Mesenchymal stem cell (in vitro differentiated cells and primary cell): ENCODE measurements at regions not wholly inside any gene's neighbourhood (a gene's known extent, or its start where the extent isn't known, plus 50 kb on each side); places are given as distances from the start of the nearest gene placed in this dataset.

Source experiments
- DNase-seq: peaks from one replicate; pipeline ENCODE4 v3.0.0-alpha.2; 2013
- H2AFZ ChIP-seq: one replicate; pipeline ENCODE4 v1.6.1; 2013; ENCODE audit warnings: low read depth, mild to moderate bottlenecking, control low read depth, inconsistent platforms, low read length, moderate library complexity
- H2AK5ac ChIP-seq: 2 replicates; pipeline ENCODE4 v1.6.1; 2013; ENCODE audit warnings: low read length, moderate library complexity, mild to moderate bottlenecking, inconsistent platforms; ENCODE audit not compliant: severe bottlenecking
- H2BK120ac ChIP-seq: one replicate; pipeline ENCODE4 v1.6.1; 2013; ENCODE audit warnings: low read depth, mild to moderate bottlenecking, inconsistent platforms, low read length, moderate library complexity
- H2BK12ac ChIP-seq, 2 experiments: one replicate each; pipeline ENCODE4 v1.6.1; 2013; ENCODE audit warnings: inconsistent platforms in 2 of 2, low read length in 2 of 2, mild to moderate bottlenecking in 2 of 2, moderate library complexity in 2 of 2, control low read depth in 1 of 2
- H2BK15ac ChIP-seq: one replicate; pipeline ENCODE4 v1.6.1; 2013; ENCODE audit warnings: mild to moderate bottlenecking, low read depth, inconsistent platforms; ENCODE audit not compliant: poor library complexity, severe bottlenecking
- H2BK5ac ChIP-seq: 2 replicates; pipeline ENCODE4 v1.6.1; 2013; ENCODE audit warnings: low read depth, mild to moderate bottlenecking, low read length, control low read depth, inconsistent platforms; ENCODE audit not compliant: poor library complexity, severe bottlenecking
- H3K14ac ChIP-seq, 2 experiments: one replicate each; pipeline ENCODE4 v1.6.1; 2013; ENCODE audit warnings: inconsistent platforms in 2 of 2, low read length in 2 of 2, control low read depth in 1 of 2, mild to moderate bottlenecking in 1 of 2, moderate library complexity in 1 of 2
- H3K18ac ChIP-seq, 2 experiments: one replicate each; pipeline ENCODE4 v1.6.1; 2013; ENCODE audit warnings: inconsistent platforms in 2 of 2, low read length in 2 of 2, control low read depth in 1 of 2, low read depth in 1 of 2, mild to moderate bottlenecking in 1 of 2
- H3K23ac ChIP-seq, 2 experiments: one replicate each; pipeline ENCODE4 v1.6.1; 2013; ENCODE audit warnings: inconsistent platforms in 2 of 2, low read length in 2 of 2, mild to moderate bottlenecking in 2 of 2, moderate library complexity in 2 of 2, control low read depth in 1 of 2
- H3K27ac ChIP-seq: 2 replicates; pipeline ENCODE4 v1.5.1; 2013; ENCODE audit warnings: mild to moderate bottlenecking, moderate library complexity, low read length, control low read depth, inconsistent platforms; ENCODE audit not compliant: poor library complexity, severe bottlenecking
- H3K27me3 ChIP-seq, 2 experiments: 2 replicates each; pipeline versions ENCODE4 v1.6.1 to v1.7.0; 2013; ENCODE audit warnings: low read length in 2 of 2, mild to moderate bottlenecking in 2 of 2, moderate library complexity in 2 of 2, control low read depth in 1 of 2, inconsistent platforms in 1 of 2; ENCODE audit not compliant: control insufficient read depth in 1 of 2, insufficient read depth in 1 of 2
- H3K36me3 ChIP-seq, 2 experiments: 2 replicates each; pipeline versions ENCODE4 v1.6.1 to v1.7.0; 2013; ENCODE audit warnings: low read length in 2 of 2, control low read depth in 1 of 2, inconsistent platforms in 1 of 2, low read depth in 1 of 2, mild to moderate bottlenecking in 1 of 2; ENCODE audit not compliant: insufficient read depth in 2 of 2, control insufficient read depth in 1 of 2
- H3K4ac ChIP-seq, 2 experiments: one replicate each; pipeline ENCODE4 v1.6.1; 2013; ENCODE audit warnings: inconsistent platforms in 2 of 2, low read length in 2 of 2, mild to moderate bottlenecking in 2 of 2, moderate library complexity in 2 of 2, control low read depth in 1 of 2, low read depth in 1 of 2
- H3K4me1 ChIP-seq: 2 replicates; pipeline ENCODE4 v1.6.1; 2013; ENCODE audit warnings: low read depth, low read length, control low read depth; ENCODE audit not compliant: control insufficient read depth, insufficient read depth
- H3K4me2 ChIP-seq: 2 replicates; pipeline ENCODE4 v1.6.1; 2013; ENCODE audit warnings: low read length, mild to moderate bottlenecking, inconsistent platforms; ENCODE audit not compliant: poor library complexity, severe bottlenecking
- H3K4me3 ChIP-seq, 2 experiments: 2 replicates each; pipeline versions ENCODE4 v1.5.1 to v1.7.0; 2013; ENCODE audit warnings: low read length in 2 of 2, mild to moderate bottlenecking in 2 of 2, control low read depth in 1 of 2, low read depth in 1 of 2; ENCODE audit not compliant: insufficient read depth in 1 of 2
- H3K79me1 ChIP-seq: replicated peaks from 2 replicates; pipeline ENCODE4 v1.6.1; 2013; ENCODE audit warnings: mild to moderate bottlenecking, control low read depth, low read length, inconsistent platforms; ENCODE audit not compliant: poor library complexity, severe bottlenecking
- H3K9ac ChIP-seq: 2 replicates; pipeline ENCODE4 v1.7.0; 2013; ENCODE audit warnings: mild to moderate bottlenecking, low read length, moderate library complexity
- H3K9me3 ChIP-seq: 2 replicates; pipeline ENCODE4 v1.7.0; 2013; ENCODE audit warnings: mild to moderate bottlenecking, low read length; ENCODE audit not compliant: control insufficient read depth
- H4K8ac ChIP-seq: one replicate; pipeline ENCODE4 v1.6.1; 2013; ENCODE audit warnings: inconsistent platforms, mild to moderate bottlenecking, low read length, moderate library complexity
- H4K91ac ChIP-seq: one replicate; pipeline ENCODE4 v1.6.1; 2013; ENCODE audit warnings: mild to moderate bottlenecking, low read length, inconsistent platforms
- WGBS: methylation state at CpG from one replicate; pipeline ENCODE4 v1.1.7; 2013; ENCODE audit warnings: mixed read lengths; 5-methylcytosine and 5-hydroxymethylcytosine counted together

DNA sequence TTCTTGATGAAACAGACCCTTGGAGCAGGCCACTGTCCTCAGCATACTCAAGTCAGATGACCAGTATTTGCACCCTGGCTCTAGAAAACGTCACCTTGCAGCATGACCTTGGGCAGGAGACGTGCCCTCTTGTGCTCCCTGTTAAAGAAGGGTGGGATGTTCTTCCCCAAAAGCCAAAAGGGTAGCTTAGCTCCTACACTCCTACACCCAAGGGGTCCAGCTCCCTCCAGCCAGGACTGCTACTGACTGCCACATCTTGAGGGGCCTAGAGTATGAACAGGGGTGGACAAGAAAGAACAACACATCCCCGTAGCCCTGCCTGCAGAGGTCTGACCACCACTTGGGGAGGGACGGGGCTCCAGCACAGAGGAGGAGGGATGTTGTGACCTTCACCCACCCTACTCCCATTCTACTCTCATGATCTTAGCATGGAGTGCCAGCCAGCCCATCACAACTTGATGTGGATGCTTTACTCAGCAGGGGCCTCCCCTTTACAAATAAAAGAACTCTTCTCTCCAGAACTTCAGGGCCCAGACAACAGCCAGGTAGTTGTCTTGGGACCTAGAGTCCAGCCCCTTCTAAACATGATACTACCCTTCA lies 165.3 kb upstream of the ZMIZ1 start:
- no peak overlapping the region for H3K23ac ChIP-seq
- no peak overlapping the region for H3K4me3 ChIP-seq
- no peak overlapping the region for H2BK15ac ChIP-seq
- H3K4me2 ChIP-seq = no peak overlapping the region
- H3K27me3 ChIP-seq = peaks cover 0 to 9% of the 10 kb centered on the region in 2 experiments
- WGBS = 77% methylated on average over 3 of the region's 4 CpGs
- H2BK5ac ChIP-seq = no peak overlapping the region
- no peak for DNase-seq
- no peak overlapping the region for H4K8ac ChIP-seq
- H2AFZ ChIP-seq = no peak overlapping the region
- peaks cover 18% of the 10 kb centered on the region for H3K4me1 ChIP-seq
- no peak overlapping the region for H3K14ac ChIP-seq
- H3K18ac ChIP-seq = no peak overlapping the region
- H2AK5ac ChIP-seq = no peak overlapping the region
- H3K9me3 ChIP-seq = no peaks in the 10 kb centered on the region
- H3K79me1 ChIP-seq = no peaks in the 10 kb centered on the region
- H4K91ac ChIP-seq = no peak overlapping the region
- H3K36me3 ChIP-seq = no peaks in the 10 kb centered on the region
- no peak overlapping the region for H2BK120ac ChIP-seq
- no peak overlapping the region for H3K27ac ChIP-seq
- no peak overlapping the region for H3K4ac ChIP-seq
- no peak overlapping the region for H3K9ac ChIP-seq
- no peak overlapping the region for H2BK12ac ChIP-seq

DNA sequence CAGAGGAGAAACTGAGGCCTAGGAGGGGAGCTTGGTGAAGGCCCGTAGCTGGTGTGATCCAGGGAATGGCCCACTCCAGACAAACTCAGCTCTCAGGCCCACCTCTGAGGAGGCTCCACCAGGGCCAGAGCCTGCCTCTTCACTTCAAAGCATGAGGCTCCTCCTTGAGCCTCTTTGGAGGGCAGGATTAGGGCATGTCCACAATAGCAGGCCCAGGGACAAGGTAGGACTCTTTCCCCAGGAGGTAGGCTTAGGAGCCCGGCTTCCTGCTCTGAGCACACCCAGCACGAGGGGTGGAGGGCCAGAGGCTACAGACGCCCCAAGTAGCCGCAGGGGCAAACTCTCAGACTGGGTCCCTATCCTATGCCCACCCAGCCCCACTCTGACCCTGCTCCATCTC lies 164.6 kb upstream of the ZMIZ1 start:
- 84% methylated on average over 5 of the region's 5 CpGs for WGBS
- H3K23ac ChIP-seq = no peak overlapping the region
- no peak overlapping the region for H3K14ac ChIP-seq
- no peak overlapping the region for H2AK5ac ChIP-seq
- no peak overlapping the region for H2BK5ac ChIP-seq
- H4K8ac ChIP-seq = no peak overlapping the region
- no peaks in the 10 kb centered on the region for H3K36me3 ChIP-seq
- no peak overlapping the region for H3K27ac ChIP-seq
- no peak overlapping the region for H3K4ac ChIP-seq
- no peaks in the 10 kb centered on the region for H3K9me3 ChIP-seq
- H3K9ac ChIP-seq = no peak overlapping the region
- no peak overlapping the region for H2BK120ac ChIP-seq
- H3K79me1 ChIP-seq = no peaks in the 10 kb centered on the region
- no peak overlapping the region for H2BK12ac ChIP-seq
- no peak overlapping the region for H4K91ac ChIP-seq
- H3K4me2 ChIP-seq = no peak overlapping the region
- H3K18ac ChIP-seq = no peak overlapping the region
- no peak overlapping the region for H3K4me3 ChIP-seq
- H3K4me1 ChIP-seq = peaks cover 18% of the 10 kb centered on the region
- DNase-seq = no peak
- H2AFZ ChIP-seq = no peak overlapping the region
- peaks cover 0 to 16% of the 10 kb centered on the region in 2 experiments for H3K27me3 ChIP-seq
- no peak overlapping the region for H2BK15ac ChIP-seq

- DNase-seq = no peak
- 75% methylated on average over 10 of the region's 12 CpGs for WGBS
- no peak overlapping the region for H3K4ac ChIP-seq
Measured at GRCh38 chr10:78905015-78905956, 163.5 kb upstream of the ZMIZ1 start.

GRCh38 chr10:78905957-78906308 lies 162.8 kb upstream of the ZMIZ1 start:
- H3K9ac ChIP-seq = no peak overlapping the region
- H3K4me3 ChIP-seq = peak overlapping the region in 1 of 2 experiments; percentile 2
- no peak overlapping the region for H3K18ac ChIP-seq
- H3K36me3 ChIP-seq = no peaks in the 10 kb centered on the region
- H4K91ac ChIP-seq = no peak overlapping the region
- H2BK5ac ChIP-seq = no peak overlapping the region
- H3K4ac ChIP-seq = no peak overlapping the region
- no peak overlapping the region for H2AFZ ChIP-seq
- no peak overlapping the region for H3K23ac ChIP-seq
- H3K9me3 ChIP-seq = no peaks in the 10 kb centered on the region
- no peak overlapping the region for H2BK120ac ChIP-seq
- no peaks in the 10 kb centered on the region for H3K79me1 ChIP-seq
- H2BK15ac ChIP-seq = no peak overlapping the region
- no peak overlapping the region for H2BK12ac ChIP-seq
- peak overlapping the region in 1 of 2 experiments; percentile 13 for H3K14ac ChIP-seq
- no peak overlapping the region for H3K4me2 ChIP-seq
- H3K4me1 ChIP-seq = peaks cover 13% of the 10 kb centered on the region
- 81% methylated on average over 11 of the region's 11 CpGs for WGBS
- DNase-seq = no peak
- H4K8ac ChIP-seq = no peak overlapping the region
- peaks cover 0 to 31% of the 10 kb centered on the region in 2 experiments for H3K27me3 ChIP-seq
- no peak overlapping the region for H3K27ac ChIP-seq
- H2AK5ac ChIP-seq = no peak overlapping the region

More at GRCh38 chr10:78905015-78905956, 163.5 kb upstream of the ZMIZ1 start:
- Histone ChIP-seq H2BK120ac (no peak overlapping the region), H3K18ac (no peak overlapping the region), H3K79me1 (no peaks in the 10 kb centered on the region), H3K9me3 (no peaks in the 10 kb centered on the region), H2BK12ac (no peak overlapping the region), H3K4me2 (no peak overlapping the region), H2BK15ac (no peak overlapping the region), H2BK5ac (no peak overlapping the region), H3K23ac (no peak overlapping the region), H3K9ac (no peak overlapping the region), H4K91ac (no peak overlapping the region), H3K4me3 (no peak overlapping the region), H3K27ac (no peak overlapping the region), H3K14ac (no peak overlapping the region), H3K36me3 (no peaks in the 10 kb centered on the region), H2AK5ac (no peak overlapping the region), H4K8ac (no peak overlapping the region), H3K27me3 (peaks cover 0 to 26% of the 10 kb centered on the region in 2 experiments), H3K4me1 (peaks cover 13% of the 10 kb centered on the region), H2AFZ (no peak overlapping the region)
